HL-60 (cell line): ENCODE measurements at regions not wholly inside any gene's neighbourhood (a gene's known extent, or its start where the extent isn't known, plus 50 kb on each side); places are given as distances from the start of the nearest gene placed in this dataset.
"Not testable (repeated sequence)": the region's sequence is repeated elsewhere in the genome, so short reads cannot be mapped to it uniquely, and the experiment has no call there.

Experiments
- DNase-seq, 2 experiments: peaks; one replicate each; pipeline ENCODE4 v3.0.0-alpha.2; 2010 to 2020; ENCODE audit warnings: low read depth in 1 of 2, low spot score in 1 of 2
- H3K27ac ChIP-seq: fragments of 250-450 bp; sonication (Bioruptor Pico); replicated peaks from 2 replicates; pipeline ENCODE4 v1.5.1; 2020; ENCODE audit warnings: mild to moderate bottlenecking, moderate library complexity
- H3K27me3 ChIP-seq: fragments of 250-450 bp; sonication (Bioruptor Pico); 2 replicates; pipeline ENCODE4 v1.5.1; 2021; ENCODE audit warnings: mild to moderate bottlenecking, moderate library complexity; ENCODE audit not compliant: insufficient read depth, poor library complexity, severe bottlenecking
- H3K4me3 ChIP-seq: replicated peaks from 2 replicates; pipeline ENCODE4 v1.5.1; 2011; ENCODE audit warnings: mild to moderate bottlenecking, control low read depth, low read length; ENCODE audit not compliant: insufficient read depth
- GABPA ChIP-seq: IDR thresholded peaks from 2 replicates; pipeline ENCODE4 v1.6.1; 2012; ENCODE audit warnings: low read depth
- POLR2AphosphoS5 ChIP-seq: IDR thresholded peaks from 2 replicates; pipeline ENCODE4 v1.6.1; 2012; ENCODE audit warnings: low read depth
- SPI1 ChIP-seq: IDR thresholded peaks from 2 replicates; pipeline ENCODE4 v1.6.1; 2012; ENCODE audit warnings: low read depth, mild to moderate bottlenecking, borderline replicate concordance
- TF ChIP-seq, protein P1 (sequence below): IDR thresholded peaks from one replicate; pipeline ENCODE4 v1.5.1; 2011; ENCODE audit warnings: low read length, control low read depth, inconsistent platforms; ENCODE audit not compliant: insufficient read depth
- TF ChIP-seq, protein P2 (sequence below): IDR thresholded peaks from 2 replicates; pipeline ENCODE4 v1.6.1; 2012; ENCODE audit warnings: low read depth; ENCODE audit not compliant: insufficient replicate concordance

DNA sequence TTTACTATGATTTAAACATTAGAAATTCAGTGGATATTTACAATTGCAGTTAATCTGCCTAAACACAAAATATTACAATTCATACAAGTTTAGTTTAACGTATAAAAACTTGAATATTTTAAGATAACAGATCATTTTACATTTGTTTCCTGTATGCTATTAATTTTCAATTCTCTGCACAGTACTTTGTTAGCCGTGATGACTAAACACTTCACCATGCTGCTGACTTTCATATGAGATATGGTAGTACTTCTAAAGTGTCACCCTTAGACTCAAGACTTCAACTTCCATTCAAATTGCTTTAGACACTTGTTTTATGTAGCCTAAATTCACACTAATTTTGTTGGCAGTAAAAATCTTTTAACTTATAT is 1646.4 kb upstream of the ADGRL3 start:
- Histone ChIP-seq H3K4me3 (no peak overlapping the region), H3K27ac (no peak overlapping the region), H3K27me3 (no peaks in the 10 kb centered on the region)
- no peak for DNase-seq
- TF ChIP-seq, protein P1, sequence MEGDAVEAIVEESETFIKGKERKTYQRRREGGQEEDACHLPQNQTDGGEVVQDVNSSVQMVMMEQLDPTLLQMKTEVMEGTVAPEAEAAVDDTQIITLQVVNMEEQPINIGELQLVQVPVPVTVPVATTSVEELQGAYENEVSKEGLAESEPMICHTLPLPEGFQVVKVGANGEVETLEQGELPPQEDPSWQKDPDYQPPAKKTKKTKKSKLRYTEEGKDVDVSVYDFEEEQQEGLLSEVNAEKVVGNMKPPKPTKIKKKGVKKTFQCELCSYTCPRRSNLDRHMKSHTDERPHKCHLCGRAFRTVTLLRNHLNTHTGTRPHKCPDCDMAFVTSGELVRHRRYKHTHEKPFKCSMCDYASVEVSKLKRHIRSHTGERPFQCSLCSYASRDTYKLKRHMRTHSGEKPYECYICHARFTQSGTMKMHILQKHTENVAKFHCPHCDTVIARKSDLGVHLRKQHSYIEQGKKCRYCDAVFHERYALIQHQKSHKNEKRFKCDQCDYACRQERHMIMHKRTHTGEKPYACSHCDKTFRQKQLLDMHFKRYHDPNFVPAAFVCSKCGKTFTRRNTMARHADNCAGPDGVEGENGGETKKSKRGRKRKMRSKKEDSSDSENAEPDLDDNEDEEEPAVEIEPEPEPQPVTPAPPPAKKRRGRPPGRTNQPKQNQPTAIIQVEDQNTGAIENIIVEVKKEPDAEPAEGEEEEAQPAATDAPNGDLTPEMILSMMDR = no peak
- TF ChIP-seq SPI1 = no peak
- no peak for TF ChIP-seq GABPA
- TF ChIP-seq POLR2AphosphoS5 = no peak
- TF ChIP-seq, protein P2, sequence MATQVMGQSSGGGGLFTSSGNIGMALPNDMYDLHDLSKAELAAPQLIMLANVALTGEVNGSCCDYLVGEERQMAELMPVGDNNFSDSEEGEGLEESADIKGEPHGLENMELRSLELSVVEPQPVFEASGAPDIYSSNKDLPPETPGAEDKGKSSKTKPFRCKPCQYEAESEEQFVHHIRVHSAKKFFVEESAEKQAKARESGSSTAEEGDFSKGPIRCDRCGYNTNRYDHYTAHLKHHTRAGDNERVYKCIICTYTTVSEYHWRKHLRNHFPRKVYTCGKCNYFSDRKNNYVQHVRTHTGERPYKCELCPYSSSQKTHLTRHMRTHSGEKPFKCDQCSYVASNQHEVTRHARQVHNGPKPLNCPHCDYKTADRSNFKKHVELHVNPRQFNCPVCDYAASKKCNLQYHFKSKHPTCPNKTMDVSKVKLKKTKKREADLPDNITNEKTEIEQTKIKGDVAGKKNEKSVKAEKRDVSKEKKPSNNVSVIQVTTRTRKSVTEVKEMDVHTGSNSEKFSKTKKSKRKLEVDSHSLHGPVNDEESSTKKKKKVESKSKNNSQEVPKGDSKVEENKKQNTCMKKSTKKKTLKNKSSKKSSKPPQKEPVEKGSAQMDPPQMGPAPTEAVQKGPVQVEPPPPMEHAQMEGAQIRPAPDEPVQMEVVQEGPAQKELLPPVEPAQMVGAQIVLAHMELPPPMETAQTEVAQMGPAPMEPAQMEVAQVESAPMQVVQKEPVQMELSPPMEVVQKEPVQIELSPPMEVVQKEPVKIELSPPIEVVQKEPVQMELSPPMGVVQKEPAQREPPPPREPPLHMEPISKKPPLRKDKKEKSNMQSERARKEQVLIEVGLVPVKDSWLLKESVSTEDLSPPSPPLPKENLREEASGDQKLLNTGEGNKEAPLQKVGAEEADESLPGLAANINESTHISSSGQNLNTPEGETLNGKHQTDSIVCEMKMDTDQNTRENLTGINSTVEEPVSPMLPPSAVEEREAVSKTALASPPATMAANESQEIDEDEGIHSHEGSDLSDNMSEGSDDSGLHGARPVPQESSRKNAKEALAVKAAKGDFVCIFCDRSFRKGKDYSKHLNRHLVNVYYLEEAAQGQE = no peak

DNA sequence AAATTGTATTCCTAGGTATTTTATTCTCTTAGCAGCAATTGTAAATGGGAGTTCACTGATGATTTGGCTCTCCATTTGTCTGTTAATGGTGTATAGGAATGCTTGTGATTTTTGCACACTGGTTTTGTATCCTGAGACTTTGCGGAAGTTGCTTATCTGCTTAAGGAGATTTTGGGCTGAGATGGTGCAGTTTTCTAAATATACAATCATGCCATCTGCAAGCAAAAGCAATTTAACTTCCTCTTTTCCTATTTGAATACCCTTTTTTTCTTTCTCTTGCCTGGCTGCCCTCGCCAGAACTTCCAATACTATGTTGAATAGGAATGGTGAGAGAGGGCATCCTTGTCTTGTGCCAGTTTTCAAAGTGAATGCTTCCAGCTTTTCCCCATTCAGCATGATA is 1643.9 kb upstream of the ADGRL3 start:
- not testable (repeated sequence) for H3K27ac ChIP-seq, DNase-seq, H3K4me3 ChIP-seq, H3K27me3 ChIP-seq

DNA sequence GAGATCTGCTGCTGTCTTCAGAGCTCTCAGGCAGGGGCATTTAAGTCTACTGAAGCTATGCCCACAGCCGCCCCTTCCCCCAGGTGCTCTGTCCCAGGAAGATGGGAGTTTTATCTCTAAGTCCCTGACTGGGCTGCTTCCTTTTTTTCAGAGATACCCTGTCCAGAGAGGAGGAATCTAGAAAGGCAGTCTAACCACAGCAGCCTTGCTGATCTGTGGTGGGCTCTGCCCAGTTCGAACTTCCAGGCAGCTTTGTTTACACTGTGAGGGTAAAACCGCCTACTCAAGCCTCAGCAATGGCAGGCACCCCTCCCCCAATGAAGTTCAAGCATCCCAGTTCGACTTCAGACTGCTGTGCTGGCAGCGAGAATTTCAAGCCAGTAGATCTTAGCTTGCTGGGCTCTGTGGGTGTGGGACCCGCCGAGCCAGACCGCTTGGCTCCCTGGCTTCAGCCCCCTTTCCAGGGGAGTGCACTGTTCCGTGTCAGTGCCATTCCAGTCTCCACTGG is 1639.9 kb upstream of the ADGRL3 start:
- DNase-seq, H3K27me3 ChIP-seq, H3K27ac ChIP-seq, H3K4me3 ChIP-seq: not testable (repeated sequence)

DNA sequence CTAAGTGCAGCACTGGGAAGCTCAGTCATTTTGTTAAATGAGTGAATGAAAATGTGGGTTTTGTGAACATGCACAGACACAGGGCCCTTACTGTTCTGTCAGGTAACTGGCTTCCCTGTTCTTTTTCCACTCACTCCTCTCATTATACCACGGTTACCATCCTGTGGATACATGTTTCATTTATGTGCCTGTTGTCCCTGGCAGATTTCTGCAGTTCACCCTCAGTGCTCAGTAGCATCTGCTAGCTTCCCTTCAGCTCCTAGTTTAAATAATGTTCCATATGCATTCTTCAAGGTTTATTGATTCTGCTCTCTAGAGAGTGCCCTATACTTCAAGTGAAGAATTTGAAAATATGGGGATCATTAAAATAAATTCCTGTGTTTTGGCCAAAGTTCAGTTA is 1634.3 kb upstream of the ADGRL3 start:
- TF ChIP-seq SPI1 = no peak
- TF ChIP-seq, protein P1 = no peak
- no peak for TF ChIP-seq POLR2AphosphoS5
- TF ChIP-seq, protein P2 = no peak
- TF ChIP-seq GABPA = no peak
- no peak for DNase-seq
- Histone ChIP-seq H3K27ac (no peak overlapping the region), H3K27me3 (no peaks in the 10 kb centered on the region), H3K4me3 (no peak overlapping the region)

DNA sequence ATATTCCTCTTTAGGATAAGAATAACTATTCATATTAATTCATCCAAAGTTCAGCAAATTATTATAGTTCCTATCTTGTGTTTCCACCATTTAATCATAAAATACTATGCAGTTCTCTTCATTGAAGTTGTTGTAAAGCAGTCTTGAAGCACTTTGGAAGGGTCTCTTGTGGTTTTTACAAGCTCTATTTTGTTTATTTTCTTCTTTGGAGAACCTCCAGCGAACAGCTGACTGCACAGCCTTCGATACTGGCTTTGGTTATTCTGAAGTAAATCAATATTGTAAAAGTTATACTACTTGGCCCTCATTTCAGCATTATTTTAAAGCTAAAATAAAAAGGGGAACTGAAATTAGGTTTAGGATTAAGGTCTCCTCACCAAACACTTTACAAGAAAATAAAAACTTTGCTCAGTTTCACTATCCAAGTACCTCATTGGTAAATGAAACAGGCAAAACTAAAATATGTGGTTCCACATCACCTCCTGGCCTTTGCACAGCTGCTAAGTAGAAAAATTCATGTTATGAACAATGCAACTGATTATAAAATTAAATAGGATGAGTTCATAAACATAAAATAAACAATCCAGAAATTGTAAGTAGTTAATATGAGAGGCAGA is 1629.2 kb upstream of the ADGRL3 start:
- no peak for TF ChIP-seq POLR2AphosphoS5
- TF ChIP-seq GABPA = no peak
- TF ChIP-seq, protein P2 = no peak
- TF ChIP-seq SPI1 = peak; percentile 20; the same call in 1 of the 2 replicates
- TF ChIP-seq, protein P1 = no peak
- Histone ChIP-seq H3K27ac (no peak overlapping the region), H3K4me3 (no peak overlapping the region), H3K27me3 (no peaks in the 10 kb centered on the region)
- DNase-seq = no peak
